Endothelial cell of hepatic sinusoid (primary cell): ENCODE measurements at regions not wholly inside any gene's neighbourhood (a gene's known extent, or its start where the extent isn't known, plus 50 kb on each side); places are given as distances from the start of the nearest gene placed in this dataset.

Experiments
- in situ Hi-C: cut with HindIII; loops from 2 replicates; pipeline ENCODE4 v1.10.0; 2017; ENCODE audit warnings: low sequenced_read_pairs

- in situ Hi-C loops = no loop called here
These were observed 195.6 kb upstream of the PFKP start for GRCh38 chr10:2871673-2872219.

- in situ Hi-C loops = no loop called here
These were observed 196.7 kb upstream of the PFKP start for GRCh38 chr10:2870654-2871053.

- in situ Hi-C loops = no loop called here
These were observed 199.5 kb upstream of the PFKP start for GRCh38 chr10:2867788-2868299.

- in situ Hi-C loops = no loop called here
These were observed 200.8 kb upstream of the PFKP start for GRCh38 chr10:2866569-2866968.

GRCh38 chr10:2861632-2862210 is 205.6 kb upstream of the PFKP start:
- in situ Hi-C loops = no loop called here

- in situ Hi-C loops = no loop called here
These were observed 208.9 kb upstream of the PFKP start for GRCh38 chr10:2858452-2858851.

- in situ Hi-C loops = no loop called here
These were observed 210.8 kb upstream of the PFKP start for GRCh38 chr10:2856598-2856997.

GRCh38 chr10:2852574-2853323 is 214.6 kb upstream of the PFKP start:
- in situ Hi-C loops = no loop called here

- in situ Hi-C loops = no loop called here
These were observed 215.8 kb upstream of the PFKP start for GRCh38 chr10:2851566-2851965.

GRCh38 chr10:2850202-2850601 is 217.1 kb upstream of the PFKP start:
- in situ Hi-C loops = no loop called here

- in situ Hi-C loops = no loop called here
These were observed 222.4 kb upstream of the PFKP start for GRCh38 chr10:2844925-2845324.

- in situ Hi-C loops = no loop called here
These were observed 228.1 kb upstream of the PFKP start for GRCh38 chr10:2839081-2839725.

GRCh38 chr10:2837674-2838073 is 229.7 kb upstream of the PFKP start:
- in situ Hi-C loops = no loop called here

- in situ Hi-C loops = no loop called here
These were observed 230.3 kb upstream of the PFKP start for GRCh38 chr10:2836921-2837662.

- in situ Hi-C loops = no loop called here
These were observed 233.1 kb upstream of the PFKP start for GRCh38 chr10:2834214-2834613.

GRCh38 chr10:2831509-2831908 is 235.8 kb upstream of the PFKP start:
- in situ Hi-C loops = no loop called here

GRCh38 chr10:2828741-2829140 is 238.6 kb upstream of the PFKP start:
- in situ Hi-C loops = no loop called here

- in situ Hi-C loops = no loop called here
These were observed 240.7 kb upstream of the PFKP start for GRCh38 chr10:2826675-2827074.

- in situ Hi-C loops = no loop called here
These were observed 241.5 kb upstream of the PFKP start for GRCh38 chr10:2825841-2826240.

GRCh38 chr10:2817940-2818636 is 249.3 kb upstream of the PFKP start:
- in situ Hi-C loops = no loop called here
